ENCODE measurements at regions not wholly inside any gene's neighbourhood (a gene's known extent, or its start where the extent isn't known, plus 50 kb on each side); places are given as distances from the start of the nearest gene placed in this dataset.

GRCh38 chr2:78486565-78486964, 538.9 kb upstream of the REG3G start:
- intact Hi-C loops (cut with micrococcal nuclease), result no loop called here
- no peak overlapping the region for H3K27ac ChIP-seq (ENCODE audit: low read depth, low read length)
- POLR2A ChIA-PET, result no interaction called here
- H3K27me3 ChIP-seq (ENCODE audit: control insufficient read depth in 2 of 2, insufficient read depth in 2 of 2, low read length in 2 of 2), result no peaks in the 10 kb centered on the region
- no peak overlapping the region for H3K27ac Mint-ChIP-seq
- no peak overlapping the region for H3K4me3 ChIP-seq (ENCODE audit: low read length)
- DNase-seq (no peak), ATAC-seq (no peak)
- H3K4me3 Mint-ChIP-seq, result no peak overlapping the region
- H3K36me3 Mint-ChIP-seq, result no peaks in the 10 kb centered on the region
- no peaks in the 10 kb centered on the region for H3K27me3 Mint-ChIP-seq
- no peaks in the 10 kb centered on the region for H3K9me3 ChIP-seq (ENCODE audit: control insufficient read depth in 2 of 3, low read length in 3 of 3)
- H3K4me1 ChIP-seq (ENCODE audit: control insufficient read depth in 2 of 2, insufficient read depth in 2 of 2, low read length in 2 of 2), result no peaks in the 10 kb centered on the region
- H3K9me3 Mint-ChIP-seq, result peaks cover 0 to 16% (median 3%) of the 10 kb centered on the region in 11 donors
- CTCF ChIA-PET, result no interaction called here
- H3K36me3 ChIP-seq (ENCODE audit: control insufficient read depth in 2 of 3, insufficient read depth in 3 of 3, low read length in 3 of 3), result no peaks in the 10 kb centered on the region
- no peaks in the 10 kb centered on the region for H3K4me1 Mint-ChIP-seq

- Histone ChIP-seq H3K27me3 (ENCODE audit: control insufficient read depth in 2 of 2, insufficient read depth in 2 of 2, low read length in 2 of 2) (no peaks in the 10 kb centered on the region), H3K9me3 (ENCODE audit: control insufficient read depth in 2 of 3, low read length in 3 of 3) (peaks cover 0 to 9% (median 0%) of the 10 kb centered on the region in 3 experiments), H3K4me3 (ENCODE audit: low read length) (no peak overlapping the region), H3K27ac (ENCODE audit: low read depth, low read length) (no peak overlapping the region), H3K36me3 (ENCODE audit: control insufficient read depth in 2 of 3, insufficient read depth in 3 of 3, low read length in 3 of 3) (no peaks in the 10 kb centered on the region), H3K4me1 (ENCODE audit: control insufficient read depth in 2 of 2, insufficient read depth in 2 of 2, low read length in 2 of 2) (no peaks in the 10 kb centered on the region)
- ChIA-PET CTCF (no interaction called here), POLR2A (no interaction called here)
- ATAC-seq, result no peak
- Mint-ChIP-seq H3K27ac (no peak overlapping the region), H3K9me3 (peaks cover 2 to 36% (median 26%) of the 10 kb centered on the region in 11 donors), H3K4me1 (no peaks in the 10 kb centered on the region), H3K4me3 (no peak overlapping the region), H3K27me3 (no peaks in the 10 kb centered on the region), H3K36me3 (no peaks in the 10 kb centered on the region)
- intact Hi-C loops (cut with micrococcal nuclease), result no loop called here
- no peak for DNase-seq
Measured at GRCh38 chr2:78498125-78498524, 527.4 kb upstream of the REG3G start.

- no peaks in the 10 kb centered on the region for H3K9me3 ChIP-seq (ENCODE audit: control insufficient read depth in 2 of 3, low read length in 3 of 3)
- no peaks in the 10 kb centered on the region for H3K27me3 ChIP-seq (ENCODE audit: control insufficient read depth in 2 of 2, insufficient read depth in 2 of 2, low read length in 2 of 2)
- H3K36me3 Mint-ChIP-seq, result peaks cover 0 to 6% (median 0%) of the 10 kb centered on the region in 5 donors
- intact Hi-C loops (cut with micrococcal nuclease), result no loop called here
- H3K27ac Mint-ChIP-seq, result no peak overlapping the region
- ChIA-PET CTCF (no interaction called here), POLR2A (no interaction called here)
- no peaks in the 10 kb centered on the region for H3K27me3 Mint-ChIP-seq
- H3K27ac ChIP-seq (ENCODE audit: low read depth, low read length), result no peak overlapping the region
- H3K9me3 Mint-ChIP-seq, result peaks cover 0 to 41% (median 21%) of the 10 kb centered on the region in 11 donors
- ATAC-seq (no peak), DNase-seq (no peak)
- H3K4me3 ChIP-seq (ENCODE audit: low read length), result no peak overlapping the region
- no peaks in the 10 kb centered on the region for H3K4me1 Mint-ChIP-seq
- no peaks in the 10 kb centered on the region for H3K4me1 ChIP-seq (ENCODE audit: control insufficient read depth in 2 of 2, insufficient read depth in 2 of 2, low read length in 2 of 2)
- no peak overlapping the region for H3K4me3 Mint-ChIP-seq
- H3K36me3 ChIP-seq (ENCODE audit: control insufficient read depth in 2 of 3, insufficient read depth in 3 of 3, low read length in 3 of 3), result no peaks in the 10 kb centered on the region
Measured at GRCh38 chr2:78506301-78506700, 519.2 kb upstream of the REG3G start.

- intact Hi-C loops (cut with micrococcal nuclease), result no loop called here
- H3K27me3 ChIP-seq (ENCODE audit: control insufficient read depth in 2 of 2, insufficient read depth in 2 of 2, low read length in 2 of 2), result no peaks in the 10 kb centered on the region
- no peaks in the 10 kb centered on the region for H3K4me1 ChIP-seq (ENCODE audit: control insufficient read depth in 2 of 2, insufficient read depth in 2 of 2, low read length in 2 of 2)
- no peaks in the 10 kb centered on the region for H3K9me3 ChIP-seq (ENCODE audit: control insufficient read depth in 2 of 3, low read length in 3 of 3)
- Mint-ChIP-seq H3K27ac (no peak overlapping the region), H3K4me3 (no peak overlapping the region), H3K4me1 (no peaks in the 10 kb centered on the region), H3K36me3 (no peaks in the 10 kb centered on the region), H3K27me3 (no peaks in the 10 kb centered on the region), H3K9me3 (peaks cover 5 to 33% (median 10%) of the 10 kb centered on the region in 11 donors)
- DNase-seq (no peak), ATAC-seq (no peak)
- H3K36me3 ChIP-seq (ENCODE audit: control insufficient read depth in 2 of 3, insufficient read depth in 3 of 3, low read length in 3 of 3), result no peaks in the 10 kb centered on the region
- ChIA-PET CTCF (no interaction called here), POLR2A (no interaction called here)
- H3K4me3 ChIP-seq (ENCODE audit: low read length), result no peak overlapping the region
- no peak overlapping the region for H3K27ac ChIP-seq (ENCODE audit: low read depth, low read length)
Measured at GRCh38 chr2:78521938-78522337, 503.6 kb upstream of the REG3G start.

- no peak overlapping the region for H3K27ac Mint-ChIP-seq
- no peaks in the 10 kb centered on the region for H3K27me3 Mint-ChIP-seq
- no peak for DNase-seq
- ATAC-seq, result no peak
- H3K27me3 ChIP-seq (ENCODE audit: control insufficient read depth in 2 of 2, insufficient read depth in 2 of 2, low read length in 2 of 2), result no peaks in the 10 kb centered on the region
- H3K9me3 Mint-ChIP-seq, result peaks cover 0 to 10% (median 2%) of the 10 kb centered on the region in 11 donors
- ChIA-PET POLR2A (no interaction called here), CTCF (no interaction called here)
- H3K4me3 Mint-ChIP-seq, result no peak overlapping the region
- intact Hi-C loops (cut with micrococcal nuclease), result no loop called here
- no peaks in the 10 kb centered on the region for H3K9me3 ChIP-seq (ENCODE audit: control insufficient read depth in 2 of 3, low read length in 3 of 3)
- no peak overlapping the region for H3K27ac ChIP-seq (ENCODE audit: low read depth, low read length)
- no peak overlapping the region for H3K4me3 ChIP-seq (ENCODE audit: low read length)
- H3K4me1 Mint-ChIP-seq, result no peaks in the 10 kb centered on the region
- H3K4me1 ChIP-seq (ENCODE audit: control insufficient read depth in 2 of 2, insufficient read depth in 2 of 2, low read length in 2 of 2), result no peaks in the 10 kb centered on the region
- H3K36me3 ChIP-seq (ENCODE audit: control insufficient read depth in 2 of 3, insufficient read depth in 3 of 3, low read length in 3 of 3), result no peaks in the 10 kb centered on the region
- H3K36me3 Mint-ChIP-seq, result no peaks in the 10 kb centered on the region
Measured at GRCh38 chr2:78532762-78533379, 492.6 kb upstream of the REG3G start.

GRCh38 chr2:78535395-78535794, 490.1 kb upstream of the REG3G start:
- CTCF ChIA-PET, result no interaction called here
- H3K27ac Mint-ChIP-seq, result no peak overlapping the region
- H3K9me3 Mint-ChIP-seq, result peaks cover 0 to 20% (median 8%) of the 10 kb centered on the region in 11 donors
- POLR2A ChIA-PET, result no interaction called here
- H3K27me3 ChIP-seq (ENCODE audit: control insufficient read depth in 2 of 2, insufficient read depth in 2 of 2, low read length in 2 of 2), result no peaks in the 10 kb centered on the region
- intact Hi-C loops (cut with micrococcal nuclease), result no loop called here
- ATAC-seq, result no peak
- no peak for DNase-seq
- no peaks in the 10 kb centered on the region for H3K27me3 Mint-ChIP-seq
- H3K27ac ChIP-seq (ENCODE audit: low read depth, low read length), result no peak overlapping the region
- no peak overlapping the region for H3K4me3 ChIP-seq (ENCODE audit: low read length)
- H3K36me3 Mint-ChIP-seq, result no peaks in the 10 kb centered on the region
- H3K36me3 ChIP-seq (ENCODE audit: control insufficient read depth in 2 of 3, insufficient read depth in 3 of 3, low read length in 3 of 3), result no peaks in the 10 kb centered on the region
- H3K4me1 ChIP-seq (ENCODE audit: control insufficient read depth in 2 of 2, insufficient read depth in 2 of 2, low read length in 2 of 2), result no peaks in the 10 kb centered on the region
- no peaks in the 10 kb centered on the region for H3K9me3 ChIP-seq (ENCODE audit: control insufficient read depth in 2 of 3, low read length in 3 of 3)
- H3K4me1 Mint-ChIP-seq, result no peaks in the 10 kb centered on the region
- H3K4me3 Mint-ChIP-seq, result no peak overlapping the region

GRCh38 chr2:78538322-78538721, 487.2 kb upstream of the REG3G start:
- Histone ChIP-seq H3K27me3 (ENCODE audit: control insufficient read depth in 2 of 2, insufficient read depth in 2 of 2, low read length in 2 of 2) (no peaks in the 10 kb centered on the region), H3K36me3 (ENCODE audit: control insufficient read depth in 2 of 3, insufficient read depth in 3 of 3, low read length in 3 of 3) (no peaks in the 10 kb centered on the region), H3K4me3 (ENCODE audit: low read length) (no peak overlapping the region), H3K9me3 (ENCODE audit: control insufficient read depth in 2 of 3, low read length in 3 of 3) (no peaks in the 10 kb centered on the region), H3K4me1 (ENCODE audit: control insufficient read depth in 2 of 2, insufficient read depth in 2 of 2, low read length in 2 of 2) (no peaks in the 10 kb centered on the region), H3K27ac (ENCODE audit: low read depth, low read length) (no peak overlapping the region)
- H3K27ac Mint-ChIP-seq, result no peak overlapping the region
- H3K36me3 Mint-ChIP-seq, result no peaks in the 10 kb centered on the region
- H3K4me1 Mint-ChIP-seq, result no peaks in the 10 kb centered on the region
- peaks cover 4 to 37% (median 17%) of the 10 kb centered on the region in 11 donors for H3K9me3 Mint-ChIP-seq
- ATAC-seq (no peak), DNase-seq (no peak)
- ChIA-PET POLR2A (no interaction called here), CTCF (no interaction called here)
- no peaks in the 10 kb centered on the region for H3K27me3 Mint-ChIP-seq
- intact Hi-C loops (cut with micrococcal nuclease), result no loop called here
- H3K4me3 Mint-ChIP-seq, result no peak overlapping the region
